A549 (cell line): ENCODE measurements at regions not wholly inside any gene's neighbourhood (a gene's known extent, or its start where the extent isn't known, plus 50 kb on each side); places are given as distances from the start of the nearest gene placed in this dataset.

ENCODE experiments used
- ATAC-seq, 2 experiments: fragments of 200-7000 bp in 1 of 2; fragments of >200 bp in 1 of 2; cut with Nextera tagmentation in 1 of 2; cut with Tn5 transposase in 1 of 2; 3 replicates each; pipeline versions ENCODE4 v1.8.0 to v1.9.1; 2018 to 2020; ENCODE audit warnings: mild to moderate bottlenecking in 1 of 2, moderate library complexity in 1 of 2
- CTCF ChIA-PET: fragments of 300-600 bp; sonication (Branson Sonifier 250); formaldehyde crosslinking; extraction: SDS; loops from one replicate; lab custom pipeline; 2021; ENCODE audit warnings: antibody characterized with exemption, inconsistent platforms; lab: Yijun Ruan, JAX
- POLR2A ChIA-PET: fragments of 350-600 bp; formaldehyde crosslinking; extraction: SDS; loops from one replicate; lab custom pipeline; 2021; ENCODE audit warnings: antibody characterized with exemption, inconsistent platforms; lab: Yijun Ruan, JAX
- DNase-seq, 2 experiments: peaks; one replicate each; pipeline versions ENCODE4 v3.0.0 to v3.0.0-alpha.2; 2011 to 2016; ENCODE audit warnings: low read depth in 1 of 2, low spot score in 1 of 2
- FAIRE-seq: peaks from 2 replicates; lab custom pipeline; 2011; peaks lifted over from hg19 to GRCh38; lab: Jason Lieb, UNC
- H3K27ac ChIP-seq, 2 experiments: fragments of >200 bp; sonication (Bioruptor Twin); formaldehyde crosslinking; 3 replicates each; pipeline ENCODE4 v1.5.1; 2016 to 2017
- H3K4me1 ChIP-seq: fragments of >200 bp; sonication (Bioruptor Twin); formaldehyde crosslinking; 3 replicates; pipeline ENCODE4 v1.6.1; 2016
- H3K4me2 ChIP-seq: fragments of >200 bp; sonication (Bioruptor Twin); formaldehyde crosslinking; 3 replicates; pipeline ENCODE4 v1.6.1; 2016
- H3K4me3 ChIP-seq: fragments of >200 bp; sonication (Bioruptor Twin); formaldehyde crosslinking; 3 replicates; pipeline ENCODE4 v1.5.1; 2016
- H3K9me3 ChIP-seq: fragments of >200 bp; sonication (Bioruptor Twin); formaldehyde crosslinking; 3 replicates; pipeline ENCODE4 v1.6.1; 2016
- BHLHE40 ChIP-seq: IDR thresholded peaks from 2 replicates; pipeline ENCODE4 v1.6.1; 2012; ENCODE audit warnings: low read depth, low read length, inconsistent platforms
- CBX8 ChIP-seq: fragments of 200-600 bp; sonication (generic); IDR thresholded peaks from 2 replicates; pipeline ENCODE4 v1.6.1; 2016
- CEBPB ChIP-seq, 2 experiments: fragments of >200 bp in 1 of 2; sonication (Bioruptor Twin) in 1 of 2; formaldehyde crosslinking in 1 of 2; IDR thresholded peaks; 2 replicates each; pipeline ENCODE4 v1.6.1; 2012 to 2016
- CHD4 ChIP-seq: fragments of 200-600 bp; sonication (generic); IDR thresholded peaks from 2 replicates; pipeline ENCODE4 v1.6.1; 2016; ENCODE audit warnings: antibody characterized with exemption, mild to moderate bottlenecking, borderline replicate concordance
- CTCF ChIP-seq: fragments of >200 bp; sonication (Bioruptor Twin); formaldehyde crosslinking; IDR thresholded peaks from 3 replicates; pipeline ENCODE4 v1.5.1; 2016
- E2F6 ChIP-seq: IDR thresholded peaks from 2 replicates; pipeline ENCODE4 v1.6.1; 2012; ENCODE audit warnings: low read depth, borderline replicate concordance
- EHMT2 ChIP-seq: fragments of 200-600 bp; sonication (generic); IDR thresholded peaks from 2 replicates; pipeline ENCODE4 v1.6.1; 2016; ENCODE audit warnings: antibody characterized with exemption, low read depth, mild to moderate bottlenecking, moderate library complexity
- ELK1 ChIP-seq: fragments of 150-350 bp; IDR thresholded peaks from 2 replicates; pipeline ENCODE4 v1.6.1; 2014; ENCODE audit warnings: low read depth, mild to moderate bottlenecking, low read length
- EP300 ChIP-seq, 2 experiments: fragments of >200 bp; sonication (Bioruptor Twin); formaldehyde crosslinking; IDR thresholded peaks; 2 replicates in 1 of 2; 3 replicates in 1 of 2; pipeline ENCODE4 v1.6.1; 2016 to 2017
- FOSB ChIP-seq: fragments of 250-450 bp; sonication (Bioruptor Pico); IDR thresholded peaks from 2 replicates; pipeline ENCODE4 v1.5.0; 2020; ENCODE audit warnings: mild to moderate bottlenecking, moderate library complexity
- FOXS1 ChIP-seq: fragments of 250-450 bp; sonication (Bioruptor Pico); IDR thresholded peaks from 2 replicates; pipeline ENCODE4 v1.5.0; 2020; ENCODE audit warnings: mild to moderate bottlenecking, moderate library complexity
- MAFK ChIP-seq: fragments of 450-650 bp; IDR thresholded peaks from 2 replicates; pipeline ENCODE4 v1.6.1; 2014; ENCODE audit not compliant: partially characterized antibody
- NFE2L2 ChIP-seq: fragments of 150-350 bp; conservative IDR thresholded peaks from 2 replicates; pipeline ENCODE4 v1.6.1; 2014; ENCODE audit warnings: low read length
- NPAS2 ChIP-seq: fragments of 250-450 bp; sonication (Bioruptor Pico); IDR thresholded peaks from 2 replicates; pipeline ENCODE4 v1.8.0; 2022; ENCODE audit warnings: mild to moderate bottlenecking, moderate library complexity, borderline replicate concordance
- PBX3 ChIP-seq: IDR thresholded peaks from 2 replicates; pipeline ENCODE4 v1.6.1; 2012
- REST ChIP-seq: fragments of 200-600 bp; sonication (generic); IDR thresholded peaks from 2 replicates; pipeline ENCODE4 v1.6.1; 2016; ENCODE audit warnings: antibody characterized with exemption, mild to moderate bottlenecking, moderate library complexity
- ZFP36 ChIP-seq: fragments of 450-650 bp; IDR thresholded peaks from 2 replicates; pipeline ENCODE4 v1.6.1; 2014; ENCODE audit warnings: borderline replicate concordance; ENCODE audit not compliant: partially characterized antibody
- ZSCAN20 ChIP-seq: fragments of 250-450 bp; sonication (Bioruptor Pico); IDR thresholded peaks from 2 replicates; pipeline ENCODE4 v1.8.0; 2022; ENCODE audit warnings: mild to moderate bottlenecking, moderate library complexity
- WGBS: methylation state at CpG from one replicate; pipeline ENCODE4 v1.1.6; 2017; ENCODE audit errors: missing lambda C conversion rate; 5-methylcytosine and 5-hydroxymethylcytosine counted together

GRCh38 chr6:12386816-12387215, 96.7 kb downstream of the EDN1 start:
- DNase-seq (no peak), ATAC-seq (no peak), FAIRE-seq (no peak)
- peaks cover 14% of the 10 kb centered on the region; the same call in 2 of the 3 replicates for H3K4me1 ChIP-seq
- H3K4me2 ChIP-seq: no peak overlapping the region
- WGBS: 96% methylated on average over 5 of the region's 5 CpGs
- ChIA-PET POLR2A (no interaction called here), CTCF (no interaction called here)
- no peaks in the 10 kb centered on the region for H3K9me3 ChIP-seq
- TF ChIP-seq CTCF (no peak), MAFK (no peak), NPAS2 (CRISPR knock-in tag) (no peak), EHMT2 (no peak), ELK1 (no peak), CEBPB (IDR thresholded peaks at IDR 0.05) (no peak), ZFP36 (no peak), REST (no peak), FOXS1 (CRISPR knock-in tag) (no peak), ZSCAN20 (no peak)
- H3K27ac ChIP-seq: peak overlapping the region in 1 of 2 experiments; percentile 49; a peak in 3 of 6 replicates
- no peak overlapping the region for H3K4me3 ChIP-seq

- CTCF ChIA-PET: no interaction called here
- FAIRE-seq: no peak
Measured at GRCh38 chr6:12391472-12391871, 101.3 kb downstream of the EDN1 start.

More at GRCh38 chr6:12391472-12391871, 101.3 kb downstream of the EDN1 start:
- POLR2A ChIA-PET: no interaction called here
- Histone ChIP-seq H3K27ac (peak overlapping the region; percentile 16 to 52; a peak in 1 of 6 replicates), H3K4me2 (0 out of 3 replicates have a peak overlapping the region, but pooled peaks have one; percentile 18), H3K4me3 (no peak overlapping the region), H3K4me1 (peaks cover 17% of the 10 kb centered on the region), H3K9me3 (no peaks in the 10 kb centered on the region)
- no peak for TF ChIP-seq PBX3
- TF ChIP-seq FOSB (CRISPR knock-in tag): no peak
- TF ChIP-seq CBX8: no peak
- TF ChIP-seq REST: no peak
- no peak for TF ChIP-seq BHLHE40
- TF ChIP-seq CHD4: no peak
- TF ChIP-seq EP300 (IDR thresholded peaks at IDR 0.05): no peak
- TF ChIP-seq ZFP36: no peak
- no peak for TF ChIP-seq E2F6
- TF ChIP-seq NFE2L2: no peak
- WGBS: 60% methylated on average over 3 of the region's 3 CpGs
- DNase-seq (no peak), ATAC-seq (no peak)
